Esophagus mucosa (tissue), 1 donor: ENCODE measurements at regions not wholly inside any gene's neighbourhood (a gene's known extent, or its start where the extent isn't known, plus 50 kb on each side); places are given as distances from the start of the nearest gene placed in this dataset.
A peak's percentile ranks its signal among the peaks of the same experiment; 100 is the strongest.

Source experiments
- ATAC-seq: fragments of 200-7000 bp; cut with Tn5 transposase; one replicate; pipeline ENCODE4 v1.9.1; 2020
- donor health status: DM: yes; HTN: yes; CAD: no.

DNA sequence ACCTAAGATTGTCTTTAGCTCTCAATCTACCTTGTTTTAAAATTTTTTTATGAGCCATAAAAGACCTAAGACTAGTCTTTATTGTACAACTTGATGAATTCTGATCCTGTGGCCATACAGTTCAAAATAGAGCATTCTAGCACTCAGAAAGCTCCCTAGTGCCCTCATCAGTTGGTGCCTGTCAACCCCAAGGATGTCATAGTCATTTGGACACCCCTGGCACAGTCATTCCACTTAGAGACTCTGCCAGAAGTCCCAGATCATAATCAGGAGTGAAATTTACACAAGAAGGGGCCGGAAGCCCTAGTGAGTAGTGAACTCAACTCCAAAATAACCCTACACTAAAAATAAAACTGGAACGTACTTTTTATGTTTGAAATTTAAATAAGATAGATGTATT is 80.0 kb upstream of the INSIG1 start:
- no peak for ATAC-seq

DNA sequence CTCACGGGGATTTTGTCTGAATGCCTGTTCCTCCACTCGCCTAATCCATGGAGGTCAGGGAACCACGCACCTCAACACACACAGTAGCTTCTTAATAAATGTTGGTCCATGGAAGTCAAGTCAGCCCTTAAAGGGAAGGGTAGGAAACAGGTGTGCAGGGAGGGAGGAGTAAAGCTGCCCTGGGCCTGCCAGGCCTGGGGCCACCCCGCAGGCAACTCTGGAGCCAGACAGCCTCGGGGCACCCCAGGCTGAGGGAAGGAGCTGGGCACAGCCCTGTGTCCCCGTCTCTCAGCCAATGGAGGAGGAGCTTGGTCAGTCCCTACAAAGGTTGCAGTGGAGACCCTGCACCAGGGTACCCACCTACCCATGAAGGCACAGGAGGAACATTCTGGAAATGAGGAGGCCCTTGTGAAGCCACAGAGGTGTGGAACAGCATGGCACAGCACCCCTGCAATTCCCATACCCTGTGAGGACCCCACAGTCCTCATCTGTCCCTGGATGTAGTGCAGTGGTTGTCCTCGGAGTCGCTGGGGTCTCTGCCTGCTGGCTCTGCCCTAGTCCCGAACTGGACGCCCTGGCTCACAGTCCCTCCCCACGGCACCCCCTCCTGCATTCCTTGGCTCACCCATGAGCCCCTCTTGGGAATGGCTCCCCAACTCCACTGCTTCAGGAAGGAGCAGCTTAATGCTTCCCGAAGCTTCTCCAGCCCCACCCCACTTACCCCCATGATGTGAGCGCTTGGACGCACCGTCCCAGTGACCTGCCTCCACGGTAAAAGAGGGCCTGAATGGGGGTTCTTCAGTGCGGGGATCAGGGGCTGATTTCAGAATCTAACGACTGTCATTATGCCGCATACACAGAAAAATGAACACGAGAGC is 79.2 kb upstream of the INSIG1 start:
- peak; percentile 12 for ATAC-seq

DNA sequence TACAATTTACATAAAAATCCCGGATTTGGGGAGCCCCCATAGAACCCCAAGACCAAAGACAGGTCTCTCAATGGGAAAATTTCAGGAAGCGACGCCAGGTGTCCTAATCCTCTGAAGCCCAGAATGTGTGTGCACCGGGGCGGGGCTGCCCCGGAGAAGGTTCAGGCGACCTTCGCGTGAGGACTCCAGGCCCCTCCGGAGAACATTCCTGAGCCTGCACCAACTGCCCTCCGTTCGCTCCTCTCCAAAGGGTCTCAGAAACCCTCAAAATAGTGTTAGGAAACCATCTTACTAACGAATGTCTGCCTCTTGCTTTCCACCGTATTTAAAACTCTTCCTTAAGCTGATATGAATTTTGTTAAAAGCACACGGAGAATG is 78.5 kb upstream of the INSIG1 start:
- ATAC-seq: no peak

DNA sequence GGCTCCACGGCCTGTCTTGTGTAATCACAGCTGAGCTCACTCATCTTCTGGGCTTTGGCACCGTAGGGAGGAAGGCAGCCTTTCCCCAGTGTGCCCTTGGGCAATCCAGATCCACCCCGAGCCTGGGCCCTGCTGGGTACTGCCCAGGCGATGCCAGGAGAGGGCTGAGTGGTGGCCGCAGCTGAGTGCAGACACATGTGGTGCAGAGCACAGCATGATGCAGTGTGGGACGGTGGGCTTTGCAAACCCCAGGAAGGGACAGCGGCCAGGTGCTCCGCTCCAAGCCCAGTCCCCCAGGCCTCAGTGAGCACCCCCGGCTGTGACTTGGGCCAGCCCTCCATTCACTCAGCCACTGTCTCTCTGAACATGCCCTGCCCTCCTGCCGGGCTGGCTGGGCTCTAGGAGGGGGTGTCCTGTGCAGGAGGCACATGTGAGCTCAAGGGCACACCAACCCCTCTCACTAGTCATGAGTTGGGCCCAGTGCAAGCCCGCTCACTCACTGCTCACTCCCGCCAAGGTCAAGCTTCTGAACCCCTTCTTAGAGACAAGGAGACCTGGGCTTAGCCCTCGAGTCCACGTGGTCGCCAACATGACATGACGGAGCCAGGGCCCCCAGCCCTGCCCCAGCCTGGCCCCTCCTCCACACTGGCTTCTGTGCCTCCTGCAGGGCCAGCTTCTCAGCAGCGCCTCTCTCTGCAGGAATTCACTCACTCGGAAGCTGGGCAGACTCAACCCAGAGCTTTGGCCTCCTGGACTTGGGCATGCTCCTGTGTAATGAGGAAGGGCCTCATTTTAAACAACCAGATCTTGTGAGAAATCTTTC is 77.5 kb upstream of the INSIG1 start:
- no peak for ATAC-seq

DNA sequence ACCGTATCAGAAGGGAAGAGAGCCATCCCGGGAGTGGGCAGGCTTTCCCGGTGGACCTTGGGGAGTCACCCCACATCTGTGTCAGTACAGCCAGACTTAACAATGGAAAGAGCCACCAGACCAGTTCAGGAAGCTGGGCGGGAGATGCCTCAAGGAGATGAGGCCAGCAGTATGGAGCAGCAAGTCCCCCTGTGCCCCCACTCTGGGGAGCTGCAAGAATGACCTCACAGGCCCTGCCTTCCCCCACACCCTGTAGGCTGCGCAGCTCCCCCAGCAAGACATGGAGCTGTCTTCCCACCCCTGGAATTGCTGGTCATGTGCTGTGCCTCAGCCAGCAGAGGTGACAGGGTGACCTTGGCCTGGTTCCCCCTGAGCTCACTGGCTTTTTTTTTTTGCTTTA is 76.8 kb upstream of the INSIG1 start:
- ATAC-seq: no peak

DNA sequence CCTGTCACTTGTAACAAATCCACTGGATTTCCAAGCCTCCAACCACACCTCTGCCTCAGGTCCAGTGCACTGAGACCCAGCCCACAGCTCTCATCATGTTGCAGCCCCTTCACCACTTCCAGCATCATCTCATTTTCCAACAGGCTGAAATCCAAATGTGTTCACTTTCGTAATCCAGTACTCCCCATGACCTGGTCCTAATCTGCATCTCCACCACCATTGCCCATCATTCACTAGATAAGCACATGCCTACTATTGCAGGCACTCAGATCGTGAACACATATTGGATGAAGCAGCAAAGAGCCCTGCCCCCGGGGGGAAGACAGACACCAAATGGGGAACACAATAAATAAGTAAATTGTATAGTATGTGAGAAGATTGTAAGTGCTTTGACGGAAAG is 76.1 kb upstream of the INSIG1 start:
- no peak for ATAC-seq

DNA sequence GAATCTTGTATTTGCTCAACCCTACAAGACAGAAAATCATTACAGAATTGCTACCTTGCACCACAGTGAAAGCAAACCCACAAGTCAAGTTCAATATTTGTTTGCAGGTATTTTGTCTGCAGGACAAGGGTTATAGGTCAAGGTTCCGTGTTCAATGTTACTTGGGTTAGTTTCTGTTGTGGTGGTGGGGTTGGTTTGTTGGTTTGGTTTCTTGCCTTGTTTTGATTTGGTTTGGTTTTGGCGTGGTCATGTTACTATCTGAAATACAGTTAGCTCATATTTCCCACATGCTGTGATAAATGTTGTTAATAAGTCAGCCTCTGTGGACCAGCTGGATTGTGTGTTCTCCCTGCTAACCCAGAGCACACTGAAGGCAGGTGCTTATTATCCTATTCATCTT is 75.6 kb upstream of the INSIG1 start:
- ATAC-seq: no peak

DNA sequence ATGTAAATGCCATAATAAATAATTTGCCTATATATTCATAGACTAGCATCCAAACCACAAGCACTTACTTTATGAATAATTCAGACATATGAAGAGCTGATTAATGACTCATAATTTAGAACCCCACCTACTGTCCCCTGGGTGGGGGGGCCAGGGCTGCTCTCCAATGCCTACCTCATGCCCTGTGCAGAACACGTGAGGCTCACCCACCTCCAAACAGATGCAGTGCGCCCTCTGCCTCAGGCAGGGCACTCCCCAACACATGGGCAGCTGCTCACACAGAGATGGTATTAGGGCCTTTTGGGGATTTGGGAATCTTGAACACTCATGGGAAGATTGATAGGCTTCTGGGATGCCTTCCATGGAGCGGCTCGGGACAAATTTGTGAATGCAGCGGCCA is 75.1 kb upstream of the INSIG1 start:
- no peak for ATAC-seq

DNA sequence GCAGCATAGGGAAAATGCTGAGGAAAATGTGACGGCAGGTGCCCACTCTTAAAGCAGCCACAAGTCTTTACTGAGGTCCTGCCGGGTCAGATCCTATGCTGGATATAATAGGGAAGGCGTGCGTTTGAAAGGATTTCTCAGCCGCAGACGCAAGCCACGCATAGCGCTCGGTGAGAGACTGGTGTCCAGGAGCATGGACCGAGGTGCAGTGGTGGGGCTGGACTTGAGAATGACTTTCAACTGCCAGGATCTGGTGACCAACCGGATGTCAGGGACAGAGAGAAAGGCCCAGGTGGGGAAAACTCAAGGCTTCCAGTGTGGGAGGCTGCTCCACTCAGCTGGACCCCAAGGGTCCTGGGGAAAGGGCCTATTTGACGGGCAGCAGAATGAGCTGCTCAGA is 74.7 kb upstream of the INSIG1 start:
- no peak for ATAC-seq

DNA sequence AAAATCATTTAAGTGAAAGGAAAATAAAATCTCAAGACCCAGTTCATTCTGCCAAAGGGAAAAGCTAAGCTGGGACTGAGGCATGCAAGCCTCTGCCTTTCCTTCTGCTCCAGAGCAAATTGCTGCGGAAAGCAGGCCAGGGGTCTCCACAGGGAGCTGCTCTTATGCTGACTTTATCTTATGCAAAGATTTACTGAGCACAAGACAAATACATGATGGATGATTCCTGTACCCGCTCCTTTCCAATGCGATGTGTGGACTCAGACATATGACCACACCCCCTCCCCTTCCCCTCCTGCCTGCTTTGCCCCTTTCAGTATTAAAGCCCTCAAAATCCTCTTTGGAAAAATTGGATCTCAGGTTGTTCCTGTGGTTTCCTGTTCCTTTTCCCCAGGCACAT is 74.2 kb upstream of the INSIG1 start:
- ATAC-seq: no peak

DNA sequence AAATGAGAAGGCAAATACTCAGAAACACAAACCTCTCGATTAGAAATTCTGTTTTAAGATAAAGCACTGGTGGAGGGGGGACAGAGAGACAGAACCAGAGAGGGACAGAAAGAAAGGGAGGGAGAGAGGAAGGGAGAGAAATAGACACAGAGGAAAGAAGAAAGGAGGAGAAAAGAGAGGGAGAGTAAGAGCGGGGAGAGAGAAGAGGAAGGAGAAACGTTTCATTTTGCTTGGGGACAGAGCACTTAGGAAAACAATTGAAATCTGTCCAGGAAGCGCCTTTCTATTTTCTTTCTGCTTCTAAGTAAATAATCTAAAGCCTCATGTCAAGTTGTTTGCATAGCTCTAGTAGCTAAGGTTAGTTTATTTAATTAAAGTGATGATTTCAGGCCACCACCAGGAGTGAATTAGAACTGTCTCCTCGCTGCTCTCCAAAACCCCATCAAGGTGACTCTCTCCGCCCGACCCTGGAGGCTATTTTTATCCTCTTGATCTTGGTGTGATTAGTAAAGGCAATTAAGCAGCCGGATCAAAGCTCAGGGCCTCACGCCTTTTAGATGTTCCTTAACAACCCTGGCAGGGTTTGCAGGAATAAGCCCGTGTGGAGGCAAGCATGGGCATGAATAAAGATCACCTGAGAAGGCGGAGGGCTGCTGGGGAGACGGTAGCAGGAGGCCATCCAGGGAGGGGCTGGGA is 73.4 kb upstream of the INSIG1 start:
- ATAC-seq: peak; percentile 30

DNA sequence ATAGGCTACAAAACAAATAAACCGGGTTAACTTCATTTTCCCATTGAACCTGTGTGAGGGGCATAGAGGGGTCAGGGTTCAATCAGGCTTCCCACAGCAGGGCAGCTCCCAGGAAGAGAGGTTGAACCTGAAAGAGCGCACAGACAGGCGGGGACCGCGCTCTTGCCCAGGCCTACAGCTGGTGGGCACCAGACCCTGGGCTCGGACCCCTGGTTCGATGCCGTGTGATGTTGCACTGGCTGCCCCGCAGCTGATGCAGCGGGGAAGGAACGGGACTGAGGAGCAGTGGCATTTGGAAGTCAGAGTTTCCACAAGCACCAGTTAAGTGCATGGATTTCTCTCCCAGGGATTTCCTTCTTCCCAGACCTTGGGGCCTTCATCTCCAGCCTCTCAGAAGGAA is 72.6 kb upstream of the INSIG1 start:
- no peak for ATAC-seq

DNA sequence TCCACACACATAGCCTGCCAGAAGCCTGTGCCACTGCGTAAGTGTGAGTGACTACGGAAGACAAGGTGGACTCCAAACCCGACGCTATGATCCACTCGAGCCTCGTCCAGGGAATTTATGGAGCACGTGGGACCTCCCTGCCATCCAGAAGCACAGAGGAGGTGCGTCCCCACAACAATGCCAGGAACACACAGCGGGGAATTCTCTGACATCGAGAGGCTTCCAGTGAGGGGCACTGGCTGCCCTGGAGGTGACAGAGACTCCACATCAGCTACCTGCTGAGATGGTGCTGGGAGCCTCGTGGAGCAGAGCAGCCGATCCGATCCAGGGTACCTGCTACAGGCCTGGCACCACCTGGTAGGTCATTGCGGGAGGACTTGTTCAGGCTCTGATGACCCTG is 72.2 kb upstream of the INSIG1 start:
- ATAC-seq: no peak

DNA sequence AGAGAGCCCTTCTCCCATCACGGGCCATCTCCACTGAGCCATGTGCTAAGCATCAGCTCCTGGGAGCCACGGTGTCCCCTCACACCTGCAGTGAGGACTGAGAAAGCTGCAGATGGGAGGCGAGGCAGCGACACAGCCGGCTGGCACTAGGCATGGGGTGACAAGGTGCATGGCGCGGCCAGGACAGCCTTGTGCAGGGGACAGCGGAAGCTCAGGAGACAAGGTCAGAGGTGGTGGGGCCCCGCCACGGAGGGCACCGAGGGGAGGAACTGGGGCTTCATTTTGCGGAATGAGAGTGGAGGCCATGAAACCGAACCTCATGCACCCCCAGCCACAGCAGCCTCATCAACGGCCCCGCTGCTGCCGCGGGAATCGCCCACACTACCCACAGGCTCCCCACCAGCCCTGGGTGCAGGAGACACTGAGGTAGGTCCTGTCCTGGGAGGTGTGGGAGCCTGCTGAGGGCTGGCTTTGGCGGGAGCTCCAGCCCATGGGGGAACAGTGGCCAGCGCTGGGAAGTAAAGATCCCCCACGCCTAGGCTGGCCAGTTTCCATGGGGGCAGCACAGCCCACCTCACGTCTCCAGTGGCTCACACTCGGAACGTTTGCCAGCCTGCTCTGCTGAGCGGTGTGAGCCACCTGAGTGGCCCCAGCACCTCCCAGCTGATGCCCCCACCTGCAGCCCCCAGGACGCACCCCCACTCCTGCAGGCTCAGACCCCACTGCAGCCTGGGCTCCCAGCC is 71.2 kb upstream of the INSIG1 start:
- no peak for ATAC-seq

DNA sequence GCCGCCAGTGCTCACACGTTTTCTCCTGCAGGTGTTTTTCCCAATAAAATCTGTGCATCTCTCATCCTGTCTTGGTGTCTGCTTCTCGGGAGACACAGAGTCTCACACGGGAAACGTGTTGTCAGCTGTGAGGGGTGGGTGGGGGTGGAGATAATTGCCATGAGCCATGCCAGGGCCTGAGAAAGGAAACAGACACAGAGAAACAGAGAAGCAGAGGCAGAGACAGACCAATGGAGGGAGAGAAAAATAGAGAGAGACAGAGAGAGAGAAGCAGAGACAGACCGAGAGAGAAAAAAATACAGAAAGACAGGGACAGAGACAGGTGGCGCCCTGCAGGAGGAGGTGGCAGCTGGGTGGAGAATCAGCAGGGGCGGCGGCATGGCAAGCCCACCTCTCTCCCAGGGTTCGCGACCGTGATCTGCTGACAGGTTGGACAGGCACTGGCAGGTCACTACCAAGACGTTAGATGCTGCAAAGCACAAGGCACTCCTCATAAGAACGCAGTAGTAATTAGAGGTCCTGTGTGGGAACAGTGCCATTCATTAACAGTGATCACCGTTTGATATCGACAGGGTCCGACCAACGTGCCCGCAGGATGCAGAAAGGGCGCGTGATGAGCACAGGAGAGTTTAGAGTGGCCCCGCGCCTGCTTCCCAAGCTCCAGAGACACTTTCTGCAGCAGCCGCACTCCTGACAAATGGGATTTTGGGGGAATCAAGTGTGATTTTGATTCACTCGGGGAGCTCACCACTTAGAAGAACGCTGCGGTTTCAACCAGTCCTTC is 70.5 kb upstream of the INSIG1 start:
- no peak for ATAC-seq

DNA sequence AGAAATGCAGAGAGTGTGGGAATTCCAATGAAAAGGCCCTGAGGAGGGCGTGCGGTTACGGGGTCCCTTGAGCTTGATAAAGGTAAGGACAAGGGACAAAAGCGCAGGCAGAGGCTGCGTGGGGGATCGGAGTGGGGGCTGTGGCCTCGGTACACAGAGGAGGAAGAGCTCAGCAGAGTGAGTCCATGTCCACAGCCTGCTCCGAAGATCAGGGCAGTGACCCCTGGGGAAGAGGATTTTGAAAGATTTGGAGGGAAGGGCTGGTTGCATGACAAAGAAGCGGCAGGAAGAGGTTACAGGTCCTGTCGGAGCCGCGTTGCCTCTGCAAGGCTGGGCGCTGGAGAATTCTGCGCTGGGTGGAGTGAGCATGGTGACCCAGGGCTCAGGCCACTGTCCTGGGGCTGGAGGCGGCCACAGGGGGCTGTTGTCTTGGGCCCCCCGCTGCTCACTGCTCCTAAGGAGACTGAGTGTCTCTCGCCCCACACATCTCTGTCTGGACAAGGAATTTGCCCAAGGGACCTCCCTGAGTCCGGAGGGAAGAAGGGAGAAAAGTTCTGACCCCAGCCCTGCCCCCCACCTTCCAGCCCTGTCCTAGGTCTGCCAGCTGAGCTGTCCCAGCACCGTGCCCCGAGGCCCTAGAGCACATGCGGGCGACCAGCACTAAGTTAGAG is 69.8 kb upstream of the INSIG1 start:
- no peak for ATAC-seq

DNA sequence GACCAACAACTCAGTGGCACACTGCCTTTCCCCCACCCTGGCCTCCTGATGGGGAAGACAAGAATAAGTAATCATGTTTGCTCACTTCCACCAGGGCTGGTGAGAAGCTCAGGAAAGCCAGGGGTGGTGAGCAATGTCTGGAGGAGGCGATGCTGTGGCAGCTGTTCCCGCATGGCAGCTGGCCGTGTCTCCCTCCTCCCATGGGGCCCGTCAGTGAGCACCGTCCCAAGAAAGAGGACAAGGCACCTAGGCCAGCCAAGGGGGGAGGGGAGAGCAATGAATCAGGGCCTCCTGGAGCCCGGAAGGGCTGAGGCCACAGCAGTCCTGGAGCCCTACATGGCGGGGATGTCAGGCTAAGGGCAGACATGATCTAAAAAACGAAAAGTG is 69.2 kb upstream of the INSIG1 start:
- no peak for ATAC-seq

DNA sequence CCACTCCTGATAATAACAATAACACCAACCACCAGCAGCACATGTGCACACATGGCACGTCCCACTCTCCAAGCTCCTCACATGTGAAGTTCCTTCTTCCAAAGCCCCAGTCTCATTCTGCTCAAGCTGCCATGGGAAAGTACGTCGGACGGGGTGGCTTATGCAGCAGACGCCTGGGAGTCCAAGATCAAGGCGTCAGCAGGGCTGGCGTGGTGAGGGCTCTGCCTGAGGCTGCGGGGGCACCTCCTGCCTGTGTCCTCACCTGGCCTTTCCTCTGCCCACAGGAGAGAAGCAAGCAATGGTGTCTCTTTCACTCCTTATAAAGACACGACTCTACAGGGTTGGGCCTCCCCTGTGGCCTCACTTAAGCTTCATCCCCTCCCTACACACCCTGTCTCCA is 68.8 kb upstream of the INSIG1 start:
- ATAC-seq: no peak

DNA sequence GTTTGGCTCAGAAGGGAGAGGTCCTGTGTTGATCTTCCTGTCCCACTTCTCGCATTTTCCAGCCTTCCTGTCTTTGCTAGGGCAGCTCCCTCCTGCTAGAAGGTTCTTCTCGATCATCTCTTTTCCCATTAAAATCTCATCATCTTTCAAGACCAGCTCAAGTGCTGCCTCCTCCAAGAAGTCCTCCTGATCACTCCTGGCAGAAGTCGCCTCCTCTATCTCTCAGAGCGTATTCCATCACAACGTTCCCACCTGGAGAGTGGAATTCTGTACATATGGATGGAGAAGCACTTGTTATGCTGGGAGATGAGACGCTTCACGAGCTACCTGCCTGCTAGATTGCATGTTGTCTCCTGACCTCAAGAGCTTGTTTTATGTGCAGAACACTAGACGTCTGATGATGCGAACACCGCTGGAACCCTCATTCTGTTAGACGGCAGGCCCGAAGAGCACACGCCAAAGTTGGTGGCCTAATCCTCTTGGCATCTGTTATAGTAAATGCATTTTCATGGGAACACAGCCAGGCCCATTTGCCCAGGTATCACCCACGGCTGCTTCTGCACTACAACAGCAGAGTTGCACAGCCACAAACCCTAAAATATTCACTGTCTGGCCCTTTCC is 68.0 kb upstream of the INSIG1 start:
- ATAC-seq: no peak

DNA sequence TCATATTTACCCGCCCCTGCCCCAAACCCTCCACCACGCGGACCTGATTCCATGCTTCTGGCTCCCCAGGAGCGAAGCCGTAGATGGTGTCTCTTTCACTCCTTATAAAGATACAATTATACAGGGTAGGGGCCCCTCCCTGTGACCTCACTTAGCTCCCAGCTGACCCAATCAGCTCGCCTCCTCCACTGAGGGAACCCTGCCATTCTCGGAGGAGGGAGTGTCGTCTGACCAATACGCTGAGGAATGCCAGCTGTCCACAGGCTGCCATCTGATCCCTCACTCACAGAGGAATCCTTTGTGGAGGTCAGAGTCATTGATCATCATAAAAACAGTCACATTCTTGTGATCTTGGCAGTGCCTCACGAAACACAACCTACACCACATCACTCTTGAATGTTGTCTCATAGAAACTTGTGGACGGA is 67.5 kb upstream of the INSIG1 start:
- ATAC-seq: peak; percentile 64
